ENCODE measurements at regions not wholly inside any gene's neighbourhood (a gene's known extent, or its start where the extent isn't known, plus 50 kb on each side); places are given as distances from the start of the nearest gene placed in this dataset.

- TF ChIP-seq RAD21 (IDR thresholded peaks at IDR 0.05; ENCODE audit: low read length) (no peak), POLR2A (IDR thresholded peaks at IDR 0.05; ENCODE audit: low read depth, low read length) (no peak), CTCF (conservative IDR thresholded peaks at IDR 0.05; ENCODE audit: low read depth, low read length) (no peak), USF2 (IDR thresholded peaks at IDR 0.05; ENCODE audit: low read depth, low read length) (no peak), RFX5 (IDR thresholded peaks at IDR 0.05; ENCODE audit: low read depth, low read length) (no peak), MAFK (IDR thresholded peaks at IDR 0.05; ENCODE audit: low read depth, low read length) (no peak)
These were observed 122.7 kb downstream of the SNX5 start for GRCh38 chr20:17845701-17846475.

Measured in IMR-90 (cell line).